Heart left ventricle (tissue), 16 donors: ENCODE measurements at regions not wholly inside any gene's neighbourhood (a gene's known extent, or its start where the extent isn't known, plus 50 kb on each side); places are given as distances from the start of the nearest gene placed in this dataset.

Experiments
- ATAC-seq, 4 donors: fragments of 200-7000 bp; cut with Tn5 transposase; one replicate each; pipeline ENCODE4 v1.9.1; 2020 to 2022; ENCODE audit warnings: moderate library complexity in 4 of 4, mild to moderate bottlenecking in 3 of 4, moderate number of reproducible peaks in 1 of 4
- DNase-seq, 5 donors: peaks; one replicate each; pipeline ENCODE4 v3.0.0-alpha.2; 2020
- H3K27ac ChIP-seq, 12 donors: fragments of 200-600 bp; sonication (generic) in 4 of 12; one replicate each; pipeline versions ENCODE4 v1.5.0 to v1.8.0; 2016 to 2022; ENCODE audit warnings: mild to moderate bottlenecking in 2 of 12
- H3K27me3 ChIP-seq, 9 donors: fragments of 200-600 bp; sonication (generic) in 2 of 9; one replicate each; pipeline versions ENCODE4 v1.5.1 to v1.8.0; 2016 to 2022; ENCODE audit warnings: mild to moderate bottlenecking in 3 of 9
- H3K36me3 ChIP-seq, 9 donors: fragments of 200-600 bp; sonication (generic) in 2 of 9; one replicate each; pipeline versions ENCODE4 v1.5.0 to v1.8.0; 2018 to 2022; ENCODE audit warnings: mild to moderate bottlenecking in 2 of 9
- H3K4me1 ChIP-seq, 12 donors: fragments of 200-600 bp; sonication (generic) in 4 of 12; one replicate each; pipeline versions ENCODE4 v1.5.0 to v1.8.0; 2016 to 2022; ENCODE audit warnings: mild to moderate bottlenecking in 3 of 12
- H3K4me3 ChIP-seq, 12 donors: fragments of 200-600 bp; sonication (generic) in 4 of 12; one replicate each; pipeline versions ENCODE4 v1.5.0 to v1.8.0; 2017 to 2022; ENCODE audit warnings: mild to moderate bottlenecking in 9 of 12, moderate library complexity in 4 of 12
- H3K9me3 ChIP-seq, 12 donors: fragments of 200-600 bp; sonication (generic) in 4 of 12; one replicate each; pipeline versions ENCODE4 v1.5.0 to v1.8.0; 2016 to 2022; ENCODE audit warnings: mild to moderate bottlenecking in 1 of 12
- CTCF ChIP-seq, 12 donors: fragments of 200-600 bp; sonication (generic) in 4 of 12; IDR thresholded peaks; one replicate each; pipeline versions ENCODE4 v1.5.0 to v1.8.0; 2018 to 2022; ENCODE audit warnings: antibody characterized with exemption in 12 of 12, mild to moderate bottlenecking in 5 of 12
- POLR2A ChIP-seq, 2 donors: fragments of 450-650 bp; IDR thresholded peaks; one replicate each; pipeline ENCODE4 v1.6.1; 2017; ENCODE audit warnings: antibody characterized with exemption in 2 of 2, mild to moderate bottlenecking in 2 of 2, moderate library complexity in 2 of 2
- WGBS, 4 donors: extraction: QIAGEN DNeasy Blood & Tissue Kit in 2 of 4; methylation state at CpG; one replicate each; pipeline versions ENCODE4 v1.1.5 to v1.1.7; 2013 to 2018; 5-methylcytosine and 5-hydroxymethylcytosine counted together
- intact Hi-C, 10 donors: fragments of 100-400 bp; cut with DNase I; formaldehyde crosslinking; loops; one replicate each; pipeline versions ENCODE4 v1.11.1 to v1.14.2; 2022
- donor health status: ischemic (EF 13 %, LVEDD 7.1; RV severe dilation, severe dysfunction).
- donor health status: healthy with polysubstance abuse.
- donor health status: DM: no; HTN: yes; CAD: no.
- donor health status: DM: no; HTN: no; CAD: no.
- donor health status: ischemic (EF 25% LVEDD 6.9; RV normal size, moderate dysfunction).
- donor health status: ischemic (EF 25% LVEDD 5.7; RV mildly dilated, moderate dysfunction).
- donor health status: healthy.
- donor health status: DM: yes; HTN: yes; CAD: no.
- donor health status: ischemic (EF 35%, LVEDD 5.7; RV mildly dilated, moderate dysfunction).
- donor health status: nonischemic (EF 11% LVEDD 7.7; RV severe dilation, severe dysfunction).
- donor health status: DM: yes; HTN: yes; CAD: no.
- donor health status: PGD.
- donor health status: ischemic (EF 29% LVEDD 5.4; RV normal size, mild dysfunction).
- donor health status: nonischemic (EF 23%, LVEDD 6.1; RV moderate dilation, normal function).

- Histone ChIP-seq H3K27ac (no peak overlapping the region), H3K9me3 (no peaks in the 10 kb centered on the region), H3K4me1 (no peaks in the 10 kb centered on the region), H3K27me3 (no peaks in the 10 kb centered on the region), H3K4me3 (no peak overlapping the region), H3K36me3 (no peaks in the 10 kb centered on the region)
- TF ChIP-seq POLR2A (IDR thresholded peaks at IDR 0.05) (no peak), CTCF (IDR thresholded peaks at IDR 0.05) (no peak)
- ATAC-seq (no peak), DNase-seq (no peak)
- 55 to 63% (median 61%) methylated on average over 1 of the region's 1 CpG for WGBS, 4 donors
- intact Hi-C loops = no loop called here
Measured at GRCh38 chr7:52151559-52151958, 835.0 kb upstream of the COBL start.

- TF ChIP-seq CTCF (IDR thresholded peaks at IDR 0.05) = no peak
- no peak for TF ChIP-seq POLR2A (IDR thresholded peaks at IDR 0.05)
Measured at GRCh38 chr7:52150952-52151351, 834.3 kb upstream of the COBL start.

GRCh38 chr7:52146871-52147634 lies 830.4 kb upstream of the COBL start:
- no peak overlapping the region for H3K27ac ChIP-seq
- H3K4me3 ChIP-seq = no peak overlapping the region
- no peaks in the 10 kb centered on the region for H3K4me1 ChIP-seq
- H3K36me3 ChIP-seq = no peaks in the 10 kb centered on the region
- WGBS, 4 donors = 50 to 58% (median 57%) methylated on average over 6 of the region's 6 CpGs
- H3K27me3 ChIP-seq = no peaks in the 10 kb centered on the region
- ATAC-seq (no peak), DNase-seq (no peak)
- intact Hi-C loops = no loop called here
- no peaks in the 10 kb centered on the region for H3K9me3 ChIP-seq
- TF ChIP-seq POLR2A (IDR thresholded peaks at IDR 0.05) (no peak), CTCF (IDR thresholded peaks at IDR 0.05) (no peak)

More at GRCh38 chr7:52150952-52151351, 834.3 kb upstream of the COBL start:
- H3K9me3 ChIP-seq = no peaks in the 10 kb centered on the region
- no peaks in the 10 kb centered on the region for H3K36me3 ChIP-seq
- no peaks in the 10 kb centered on the region for H3K27me3 ChIP-seq
- DNase-seq (no peak), ATAC-seq (no peak)
- H3K4me1 ChIP-seq = no peaks in the 10 kb centered on the region
- WGBS, 4 donors = 50 to 59% (median 55%) methylated on average over 2 of the region's 2 CpGs
- no peak overlapping the region for H3K4me3 ChIP-seq
- intact Hi-C loops = no loop called here
- H3K27ac ChIP-seq = no peak overlapping the region

- H3K4me3 ChIP-seq = no peak overlapping the region
- TF ChIP-seq CTCF (IDR thresholded peaks at IDR 0.05) = no peak
- TF ChIP-seq POLR2A (IDR thresholded peaks at IDR 0.05) = no peak
- no peak for ATAC-seq
- intact Hi-C loops = no loop called here
- H3K9me3 ChIP-seq = no peaks in the 10 kb centered on the region
- DNase-seq = no peak
- 59 to 61% (median 60%) methylated on average over 4 of the region's 4 CpGs for WGBS, 4 donors
- H3K4me1 ChIP-seq = no peaks in the 10 kb centered on the region
- no peaks in the 10 kb centered on the region for H3K27me3 ChIP-seq
- no peak overlapping the region for H3K27ac ChIP-seq
- no peaks in the 10 kb centered on the region for H3K36me3 ChIP-seq
Measured at GRCh38 chr7:52143219-52143618, 826.6 kb upstream of the COBL start.
